Stimulated activated CD4-positive, alpha-beta T cell treated with anti-CD3 and anti-CD28 coated beads, Interleukin-15, amount 100 ng/mL, for 48 hours (primary cell): ENCODE measurements at regions not wholly inside any gene's neighbourhood (a gene's known extent, or its start where the extent isn't known, plus 50 kb on each side); places are given as distances from the start of the nearest gene placed in this dataset.

ENCODE experiments used
- DNase-seq, 2 donors: peaks; one replicate each; pipeline ENCODE4 v3.0.0-alpha.2; 2020; ENCODE audit warnings: low read depth in 2 of 2

GRCh38 chr10:24120646-24121045, 88.3 kb upstream of the KIAA1217 start:
- no peak for DNase-seq

GRCh38 chr10:24127516-24127915, 81.4 kb upstream of the KIAA1217 start:
- DNase-seq: no peak

GRCh38 chr10:24128066-24128730, 80.7 kb upstream of the KIAA1217 start:
- DNase-seq: no peak

- DNase-seq: no peak
Measured at GRCh38 chr10:24132741-24133140, 76.2 kb upstream of the KIAA1217 start.

- DNase-seq: no peak
Measured at GRCh38 chr10:24133835-24134234, 75.1 kb upstream of the KIAA1217 start.

- no peak for DNase-seq
Measured at GRCh38 chr10:24136070-24136469, 72.9 kb upstream of the KIAA1217 start.

GRCh38 chr10:24147321-24147720, 61.6 kb upstream of the KIAA1217 start:
- DNase-seq: no peak

GRCh38 chr10:24149640-24150039, 59.3 kb upstream of the KIAA1217 start:
- no peak for DNase-seq

- no peak for DNase-seq
Measured at GRCh38 chr10:24150853-24151252, 58.1 kb upstream of the KIAA1217 start.

- no peak for DNase-seq
Measured at GRCh38 chr10:24152270-24152669, 56.7 kb upstream of the KIAA1217 start.

- no peak for DNase-seq
Measured at GRCh38 chr10:24153031-24153430, 55.9 kb upstream of the KIAA1217 start.

GRCh38 chr10:24153537-24153936, 55.4 kb upstream of the KIAA1217 start:
- no peak for DNase-seq

GRCh38 chr10:24156686-24157085, 52.3 kb upstream of the KIAA1217 start:
- DNase-seq: no peak

GRCh38 chr10:24157567-24157966, 51.4 kb upstream of the KIAA1217 start:
- no peak for DNase-seq
